Gastroesophageal sphincter (tissue), 4 donors: ENCODE measurements at regions not wholly inside any gene's neighbourhood (a gene's known extent, or its start where the extent isn't known, plus 50 kb on each side); places are given as distances from the start of the nearest gene placed in this dataset.

Experiments
- ATAC-seq: fragments of 150-250 bp; one replicate; pipeline ENCODE4 v1.9.1; 2016; ENCODE audit warnings: mild to moderate bottlenecking, moderate library complexity
- H3K27ac ChIP-seq, 4 donors: fragments of 200-600 bp; sonication (generic) in 3 of 4; 1 replicate in 3 of 4; 2 replicates in 1 of 4; pipeline ENCODE4 v1.5.1; 2016 to 2019
- H3K27me3 ChIP-seq: fragments of 200-600 bp; sonication (generic); one replicate; pipeline ENCODE4 v1.5.1; 2019
- H3K36me3 ChIP-seq, 2 donors: fragments of 200-600 bp; sonication (generic); one replicate each; pipeline ENCODE4 v1.5.1; 2019; ENCODE audit warnings: control low read depth in 1 of 2
- H3K4me1 ChIP-seq, 3 donors: fragments of 200-600 bp; sonication (generic); 1 replicate in 2 of 3; 2 replicates in 1 of 3; pipeline ENCODE4 v1.5.1; 2016 to 2019; ENCODE audit warnings: control low read depth in 2 of 3
- H3K4me3 ChIP-seq, 2 donors: fragments of 200-600 bp; sonication (generic); one replicate each; pipeline ENCODE4 v1.5.1; 2019; ENCODE audit warnings: mild to moderate bottlenecking in 1 of 2, moderate library complexity in 1 of 2
- H3K9me3 ChIP-seq, 3 donors: fragments of 200-600 bp; sonication (generic); one replicate each; pipeline ENCODE4 v1.5.1; 2017 to 2019; ENCODE audit warnings: control low read depth in 2 of 3
- EP300 ChIP-seq: sonication (generic); formaldehyde crosslinking; IDR thresholded peaks from one replicate; pipeline ENCODE4 v1.6.1; 2017; ENCODE audit warnings: antibody characterized with exemption, mild to moderate bottlenecking
- POLR2A ChIP-seq, 2 donors: fragments of 450-650 bp; IDR thresholded peaks; one replicate each; pipeline ENCODE4 v1.6.1; 2017; ENCODE audit warnings: antibody characterized with exemption in 2 of 2, mild to moderate bottlenecking in 2 of 2, moderate library complexity in 1 of 2
- POLR2AphosphoS5 ChIP-seq: sonication (generic); formaldehyde crosslinking; IDR thresholded peaks from one replicate; pipeline ENCODE4 v1.6.1; 2017; ENCODE audit warnings: antibody characterized with exemption
- WGBS, 2 donors: methylation state at CpG; one replicate each; pipeline ENCODE4 v1.1.5; 2018; ENCODE audit warnings: low coverage in 1 of 2; 5-methylcytosine and 5-hydroxymethylcytosine counted together
- TF ChIP-seq, protein P1 (sequence below), 4 experiments: fragments of 200-600 bp in 2 of 4; fragments of 450-650 bp in 2 of 4; sonication (generic) in 1 of 4; IDR thresholded peaks; one replicate each; pipeline ENCODE4 v1.5.1; 2017 to 2019; ENCODE audit warnings: antibody characterized with exemption in 4 of 4, mild to moderate bottlenecking in 2 of 4, moderate library complexity in 2 of 4

DNA sequence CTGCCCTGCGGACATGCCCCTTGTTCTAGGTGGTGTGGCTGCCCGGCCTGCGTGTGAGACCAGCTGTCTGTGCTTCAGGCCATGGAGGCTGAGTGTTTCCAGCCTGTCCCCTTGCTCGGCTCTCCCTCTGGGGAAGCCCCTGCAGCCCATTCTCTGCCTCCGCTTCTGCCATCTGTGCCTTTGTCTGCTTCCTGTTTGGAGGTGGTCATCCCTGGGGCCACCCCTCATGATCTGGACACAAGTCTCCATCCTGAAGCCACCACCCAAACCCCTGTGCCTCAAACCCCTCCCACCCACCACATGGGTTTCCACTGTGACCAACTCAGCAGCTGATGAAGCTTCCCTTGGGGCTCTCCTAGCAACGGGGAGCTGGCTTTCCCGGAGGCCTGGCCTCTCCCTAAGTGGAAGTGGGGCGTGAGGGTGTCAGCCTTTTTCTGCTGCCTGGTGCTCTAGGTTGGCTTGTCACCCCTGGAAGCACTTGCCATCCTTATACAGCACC lies 184.9 kb downstream of the SEC14L1 start:
- WGBS, 2 donors, result no CpG with 5 or more reads among the region's 8 CpGs
- TF ChIP-seq, protein P1, sequence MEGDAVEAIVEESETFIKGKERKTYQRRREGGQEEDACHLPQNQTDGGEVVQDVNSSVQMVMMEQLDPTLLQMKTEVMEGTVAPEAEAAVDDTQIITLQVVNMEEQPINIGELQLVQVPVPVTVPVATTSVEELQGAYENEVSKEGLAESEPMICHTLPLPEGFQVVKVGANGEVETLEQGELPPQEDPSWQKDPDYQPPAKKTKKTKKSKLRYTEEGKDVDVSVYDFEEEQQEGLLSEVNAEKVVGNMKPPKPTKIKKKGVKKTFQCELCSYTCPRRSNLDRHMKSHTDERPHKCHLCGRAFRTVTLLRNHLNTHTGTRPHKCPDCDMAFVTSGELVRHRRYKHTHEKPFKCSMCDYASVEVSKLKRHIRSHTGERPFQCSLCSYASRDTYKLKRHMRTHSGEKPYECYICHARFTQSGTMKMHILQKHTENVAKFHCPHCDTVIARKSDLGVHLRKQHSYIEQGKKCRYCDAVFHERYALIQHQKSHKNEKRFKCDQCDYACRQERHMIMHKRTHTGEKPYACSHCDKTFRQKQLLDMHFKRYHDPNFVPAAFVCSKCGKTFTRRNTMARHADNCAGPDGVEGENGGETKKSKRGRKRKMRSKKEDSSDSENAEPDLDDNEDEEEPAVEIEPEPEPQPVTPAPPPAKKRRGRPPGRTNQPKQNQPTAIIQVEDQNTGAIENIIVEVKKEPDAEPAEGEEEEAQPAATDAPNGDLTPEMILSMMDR (IDR thresholded peaks at IDR 0.05), result no peak
- TF ChIP-seq POLR2AphosphoS5 (no peak), EP300 (no peak), POLR2A (IDR thresholded peaks at IDR 0.05) (no peak)
- ATAC-seq, result no peak

GRCh38 chr17:77326076-77326591 lies 185.4 kb downstream of the SEC14L1 start:
- no peaks in the 10 kb centered on the region for H3K36me3 ChIP-seq
- 83 to 88% methylated on average over 1 to 10 of the region's 18 CpGs for WGBS, 2 donors
- no peak for ATAC-seq
- TF ChIP-seq EP300, result no peak
- TF ChIP-seq POLR2A (IDR thresholded peaks at IDR 0.05), result no peak
- TF ChIP-seq, protein P1 (IDR thresholded peaks at IDR 0.05), result no peak
- no peak for TF ChIP-seq POLR2AphosphoS5
- H3K4me3 ChIP-seq, result no peak overlapping the region
- no peaks in the 10 kb centered on the region for H3K27me3 ChIP-seq
- peaks cover 3 to 92% (median 36%) of the 10 kb centered on the region in 3 donors for H3K4me1 ChIP-seq
- peak overlapping the region; percentile 56 to 95 (median 91) for H3K27ac ChIP-seq
- no peaks in the 10 kb centered on the region for H3K9me3 ChIP-seq

More for the DNA sequence above, 184.9 kb downstream of the SEC14L1 start:
- Histone ChIP-seq H3K36me3 (no peaks in the 10 kb centered on the region), H3K9me3 (no peaks in the 10 kb centered on the region), H3K27ac (peak overlapping the region; percentile 56 to 95 (median 91)), H3K4me3 (no peak overlapping the region), H3K27me3 (no peaks in the 10 kb centered on the region), H3K4me1 (peaks cover 3 to 92% (median 36%) of the 10 kb centered on the region in 3 donors)

DNA sequence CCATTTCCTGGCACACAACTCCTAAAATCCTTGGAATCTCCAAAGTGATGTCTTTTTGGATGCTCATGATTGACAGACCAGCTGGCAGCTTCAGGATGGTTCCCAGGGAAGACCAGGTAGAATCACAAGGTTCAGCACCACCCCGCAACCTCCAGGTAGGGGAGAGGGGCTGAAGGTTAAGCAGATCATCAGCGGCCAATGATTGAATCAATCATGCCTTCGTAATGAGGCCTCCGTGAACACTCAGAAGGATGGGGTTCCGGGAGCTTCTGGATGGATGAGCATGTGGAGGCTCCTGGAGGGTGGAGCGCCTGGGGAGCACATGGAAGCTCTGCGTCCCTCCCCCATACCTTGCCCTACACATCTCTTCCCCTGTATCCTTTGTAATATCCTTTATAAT lies 185.9 kb downstream of the SEC14L1 start:
- no peaks in the 10 kb centered on the region for H3K36me3 ChIP-seq
- no peaks in the 10 kb centered on the region for H3K27me3 ChIP-seq
- H3K27ac ChIP-seq, result peak overlapping the region in 3 of 4 donors; percentile 90 to 95 (median 92)
- no peak for ATAC-seq
- no peaks in the 10 kb centered on the region for H3K9me3 ChIP-seq
- H3K4me1 ChIP-seq, result peaks cover 3 to 92% (median 38%) of the 10 kb centered on the region in 3 donors
- 95% methylated on average over 5 of the region's 7 CpGs; no CpG with 5 or more reads in 1 of the 2 donors for WGBS, 2 donors
- TF ChIP-seq, protein P1 (IDR thresholded peaks at IDR 0.05), result no peak
- TF ChIP-seq POLR2AphosphoS5, result no peak
- TF ChIP-seq POLR2A (IDR thresholded peaks at IDR 0.05), result no peak
- TF ChIP-seq EP300, result no peak
- no peak overlapping the region for H3K4me3 ChIP-seq

DNA sequence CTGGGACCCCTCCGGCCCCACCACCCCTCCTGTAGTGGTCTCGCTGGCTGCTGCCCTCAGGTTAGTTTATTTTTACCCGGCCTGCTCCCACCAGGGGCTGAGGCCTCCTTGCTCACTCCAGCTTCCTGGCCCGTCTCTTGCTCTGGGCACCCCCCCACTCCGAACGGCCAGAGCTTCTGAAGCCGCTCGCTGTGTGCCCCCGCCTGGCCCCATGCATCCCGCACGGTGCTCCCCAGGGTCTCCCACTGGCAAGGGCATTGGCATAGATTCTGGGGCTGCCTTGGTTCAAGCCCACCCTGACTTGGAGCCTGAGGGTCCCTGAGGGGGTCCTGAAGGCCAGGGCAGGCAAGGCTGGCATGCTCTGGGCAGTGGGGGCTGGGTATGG lies 186.4 kb downstream of the SEC14L1 start:
- peak overlapping the region in 3 of 4 donors; percentile 10 to 95 (median 55) for H3K27ac ChIP-seq
- H3K9me3 ChIP-seq, result no peaks in the 10 kb centered on the region
- ATAC-seq, result no peak
- WGBS, 2 donors, result 77 to 86% methylated on average over 3 to 5 of the region's 11 CpGs
- H3K4me3 ChIP-seq, result no peak overlapping the region
- peaks cover 3 to 92% (median 35%) of the 10 kb centered on the region in 3 donors for H3K4me1 ChIP-seq
- no peaks in the 10 kb centered on the region for H3K36me3 ChIP-seq
- no peaks in the 10 kb centered on the region for H3K27me3 ChIP-seq
- TF ChIP-seq EP300 (no peak), POLR2AphosphoS5 (no peak), POLR2A (IDR thresholded peaks at IDR 0.05) (no peak)
- TF ChIP-seq, protein P1 (IDR thresholded peaks at IDR 0.05), result no peak
